ENCODE measurements at regions not wholly inside any gene's neighbourhood (a gene's known extent, or its start where the extent isn't known, plus 50 kb on each side); places are given as distances from the start of the nearest gene placed in this dataset.

- ChIA-PET CTCF (interaction anchor here (0.7 kb wide), 1 partner anchor 18 kb away, joined by 3 read pairs; no protein-coding TSS in a partner anchor), POLR2A (no interaction called here)
- Histone ChIP-seq H3K27me3 (ENCODE audit: insufficient read depth) (no peaks in the 10 kb centered on the region), H3K9ac (no peak overlapping the region), H3K9me2 (no peaks in the 10 kb centered on the region), H4K20me1 (ENCODE audit: insufficient read depth) (no peaks in the 10 kb centered on the region), H3K4me3 (ENCODE audit: low read depth in 2 of 2, low read length in 1 of 2) (no peak overlapping the region), H3K79me2 (ENCODE audit: insufficient read depth) (no peaks in the 10 kb centered on the region), H2AFZ (ENCODE audit: low read depth) (no peak overlapping the region), H3K9me3 (no peaks in the 10 kb centered on the region), H3K4me1 (ENCODE audit: control insufficient read depth in 1 of 2, insufficient read depth in 2 of 2, low read depth in 1 of 2, low read length in 1 of 2) (no peaks in the 10 kb centered on the region), H3F3A (replicated peaks; ENCODE audit: insufficient read depth) (no peaks in the 10 kb centered on the region), H3K27ac (ENCODE audit: low read depth in 2 of 2, low read length in 1 of 2) (no peak overlapping the region), H3K4me2 (no peak overlapping the region), H3K36me3 (replicated peaks in 1 of 2; ENCODE audit: control insufficient read depth in 1 of 2, insufficient read depth in 2 of 2, low read length in 1 of 2) (no peaks in the 10 kb centered on the region)
- 5% methylated on average over 5 of the region's 5 CpGs for WGBS (ENCODE audit: low lambda C conversion rate)
- TF ChIP-seq EZH2phosphoT487 (IDR thresholded peaks at IDR 0.05; ENCODE audit: borderline replicate concordance, low read depth) (no peak), IRF3 (IDR thresholded peaks at IDR 0.05; ENCODE audit: low read depth, low read length) (no peak), MAX (IDR thresholded peaks at IDR 0.05; ENCODE audit: low read depth) (no peak)
- DNase-seq, result no peak
Observed at GRCh38 chr6:19042420-19042819, 655.3 kb downstream of the RNF144B start.

GRCh38 chr6:19050765-19051164 is 663.6 kb downstream of the RNF144B start:
- 0% methylated on average over 1 of the region's 3 CpGs for WGBS (ENCODE audit: low lambda C conversion rate)
- Histone ChIP-seq H3K9ac (no peak overlapping the region), H3K27ac (ENCODE audit: low read depth in 2 of 2, low read length in 1 of 2) (no peak overlapping the region), H3K36me3 (replicated peaks in 1 of 2; ENCODE audit: control insufficient read depth in 1 of 2, insufficient read depth in 2 of 2, low read length in 1 of 2) (no peaks in the 10 kb centered on the region), H3K4me3 (ENCODE audit: low read depth in 2 of 2, low read length in 1 of 2) (no peak overlapping the region), H2AFZ (ENCODE audit: low read depth) (no peak overlapping the region), H3K9me2 (no peaks in the 10 kb centered on the region), H3K4me2 (no peak overlapping the region), H3K79me2 (ENCODE audit: insufficient read depth) (no peaks in the 10 kb centered on the region), H3K4me1 (ENCODE audit: control insufficient read depth in 1 of 2, insufficient read depth in 2 of 2, low read depth in 1 of 2, low read length in 1 of 2) (no peaks in the 10 kb centered on the region), H4K20me1 (ENCODE audit: insufficient read depth) (no peaks in the 10 kb centered on the region), H3K9me3 (no peaks in the 10 kb centered on the region), H3K27me3 (ENCODE audit: insufficient read depth) (no peaks in the 10 kb centered on the region), H3F3A (replicated peaks; ENCODE audit: insufficient read depth) (no peaks in the 10 kb centered on the region)
- POLR2A ChIA-PET, result no interaction called here
- CTCF ChIA-PET, result interaction anchor here (1.6 kb wide), 1 partner anchor 8 kb away, joined by 4 read pairs; no protein-coding TSS in a partner anchor
- TF ChIP-seq TAF1 (IDR thresholded peaks at IDR 0.05; ENCODE audit: borderline replicate concordance, low read depth, low read length) (no peak), FOXJ3 (CRISPR knock-in tag; IDR thresholded peaks at IDR 0.05) (no peak), EP300 (IDR thresholded peaks at IDR 0.05; ENCODE audit: borderline replicate concordance in 1 of 2, low read depth in 1 of 2, low read length in 1 of 2) (no peak), TCF12 (IDR thresholded peaks at IDR 0.05) (no peak), ZBTB33 (IDR thresholded peaks at IDR 0.05; ENCODE audit: borderline replicate concordance, low read depth) (no peak), TEAD4 (IDR thresholded peaks at IDR 0.05; ENCODE audit: borderline replicate concordance, insufficient read depth) (no peak), NFIC (IDR thresholded peaks at IDR 0.05; ENCODE audit: borderline replicate concordance) (no peak)
- no peak for DNase-seq
